H9 (cell line): ENCODE measurements at regions not wholly inside any gene's neighbourhood (a gene's known extent, or its start where the extent isn't known, plus 50 kb on each side); places are given as distances from the start of the nearest gene placed in this dataset.

Source experiments
- DNase-seq: peaks from one replicate; pipeline ENCODE4 v3.0.0-alpha.2; 2017
- H2AFZ ChIP-seq: one replicate; pipeline ENCODE4 v1.6.1; 2013; ENCODE audit warnings: mild to moderate bottlenecking, low read length, control low read depth, moderate library complexity
- H2AK5ac ChIP-seq: 2 replicates; pipeline ENCODE4 v1.6.1; 2013; ENCODE audit warnings: low read length, control low read depth, mixed read lengths; ENCODE audit not compliant: insufficient read length
- H2BK120ac ChIP-seq: one replicate; pipeline ENCODE4 v1.6.1; 2013; ENCODE audit warnings: low read depth, mild to moderate bottlenecking, low read length, control low read depth, inconsistent platforms; ENCODE audit not compliant: poor library complexity, severe bottlenecking
- H2BK12ac ChIP-seq: 2 replicates; pipeline ENCODE4 v1.6.1; 2013; ENCODE audit warnings: low read length, control low read depth, mixed read lengths, low read depth; ENCODE audit not compliant: insufficient read length
- H2BK15ac ChIP-seq: 2 replicates; pipeline ENCODE4 v1.6.1; 2013; ENCODE audit warnings: low read depth, low read length, control low read depth
- H2BK20ac ChIP-seq: one replicate; pipeline ENCODE4 v1.6.1; 2013; ENCODE audit warnings: low read depth, mild to moderate bottlenecking, low read length, control low read depth, inconsistent platforms; ENCODE audit not compliant: poor library complexity, severe bottlenecking
- H2BK5ac ChIP-seq: 2 replicates; pipeline ENCODE4 v1.6.1; 2013; ENCODE audit warnings: low read length, control low read depth, mixed read lengths; ENCODE audit not compliant: insufficient read length
- H3K14ac ChIP-seq: 2 replicates; pipeline ENCODE4 v1.6.1; 2013; ENCODE audit warnings: low read length, control low read depth; ENCODE audit not compliant: insufficient read depth
- H3K18ac ChIP-seq: 2 replicates; pipeline ENCODE4 v1.6.1; 2013; ENCODE audit warnings: low read depth, mild to moderate bottlenecking, mixed read lengths, low read length, control low read depth; ENCODE audit not compliant: insufficient read length
- H3K23ac ChIP-seq: 2 replicates; pipeline ENCODE4 v1.6.1; 2013; ENCODE audit warnings: low read length, control low read depth, mixed read lengths, low read depth; ENCODE audit not compliant: insufficient read length
- H3K23me2 ChIP-seq: 2 replicates; pipeline ENCODE4 v1.6.1; 2013; ENCODE audit warnings: low read depth, mild to moderate bottlenecking, mixed read lengths, low read length, control low read depth; ENCODE audit not compliant: insufficient read length, poor library complexity, severe bottlenecking
- H3K27ac ChIP-seq: 2 replicates; pipeline ENCODE4 v1.5.1; 2013; ENCODE audit warnings: low read length, control low read depth, mixed read lengths, low read depth; ENCODE audit not compliant: insufficient read length
- H3K27me3 ChIP-seq: 2 replicates; pipeline ENCODE4 v1.6.1; 2013; ENCODE audit warnings: low read length, control low read depth, inconsistent platforms; ENCODE audit not compliant: insufficient read depth
- H3K4ac ChIP-seq: 2 replicates; pipeline ENCODE4 v1.6.1; 2013; ENCODE audit warnings: low read depth, mild to moderate bottlenecking, control low read depth, inconsistent platforms, low read length, moderate library complexity
- H3K4me1 ChIP-seq: 2 replicates; pipeline ENCODE4 v1.6.1; 2013; ENCODE audit warnings: low read length, control low read depth, inconsistent platforms; ENCODE audit not compliant: insufficient read depth
- H3K4me2 ChIP-seq: 2 replicates; pipeline ENCODE4 v1.6.1; 2013; ENCODE audit warnings: low read length, control low read depth, mixed read lengths; ENCODE audit not compliant: insufficient read length, insufficient read depth
- H3K56ac ChIP-seq: 2 replicates; pipeline ENCODE4 v1.6.1; 2013; ENCODE audit warnings: low read depth, mild to moderate bottlenecking, mixed read lengths, low read length, control low read depth; ENCODE audit not compliant: insufficient read length
- H3K79me1 ChIP-seq: 2 replicates; pipeline ENCODE4 v1.6.1; 2013; ENCODE audit warnings: low read depth, mild to moderate bottlenecking, moderate library complexity, low read length, control low read depth, inconsistent platforms; ENCODE audit not compliant: insufficient read depth, poor library complexity, severe bottlenecking
- H3K79me2 ChIP-seq: 2 replicates; pipeline ENCODE4 v1.6.1; 2013; ENCODE audit warnings: low read length, control low read depth, inconsistent platforms; ENCODE audit not compliant: insufficient read depth
- H3K9ac ChIP-seq: 2 replicates; pipeline ENCODE4 v1.6.1; 2013; ENCODE audit warnings: low read length, control low read depth, mixed read lengths; ENCODE audit not compliant: insufficient read length; ENCODE audit errors: extremely low read depth
- H3K9me3 ChIP-seq: one replicate; pipeline ENCODE4 v1.6.1; 2013; ENCODE audit warnings: low read depth, low read length, inconsistent platforms; ENCODE audit not compliant: control insufficient read depth
- H3T11ph ChIP-seq: one replicate; pipeline ENCODE4 v1.6.1; 2013; ENCODE audit warnings: mild to moderate bottlenecking, low read length, control low read depth, inconsistent platforms
- H4K20me1 ChIP-seq: one replicate; pipeline ENCODE4 v1.6.1; 2013; ENCODE audit not compliant: control insufficient read depth, insufficient read length, insufficient read depth
- H4K5ac ChIP-seq: 2 replicates; pipeline ENCODE4 v1.6.1; 2013; ENCODE audit warnings: low read depth, mild to moderate bottlenecking, mixed read lengths, low read length, control low read depth; ENCODE audit not compliant: insufficient read length
- H4K8ac ChIP-seq: replicated peaks from 2 replicates; pipeline ENCODE4 v1.6.1; 2013; ENCODE audit warnings: low read length, control low read depth, mixed read lengths, low read depth; ENCODE audit not compliant: insufficient read length
- H4K91ac ChIP-seq: 2 replicates; pipeline ENCODE4 v1.6.1; 2013; ENCODE audit warnings: low read depth, mild to moderate bottlenecking, moderate library complexity, mixed read lengths, low read length, control low read depth; ENCODE audit not compliant: insufficient read length
- H3K27ac Mint-ChIP-seq, 3 experiments: 2 replicates in 2 of 3; 3 replicates in 1 of 3; pipeline ENCODE4 v1.8.0; 2020 to 2021; ENCODE audit warnings: mixed read lengths in 3 of 3, mild to moderate bottlenecking in 1 of 3, moderate library complexity in 1 of 3
- H3K27me3 Mint-ChIP-seq: 2 replicates; pipeline ENCODE4 v1.8.0; 2021; ENCODE audit warnings: low read depth, mild to moderate bottlenecking, moderate library complexity, mixed read lengths
- H3K36me3 Mint-ChIP-seq, 3 experiments: 2 replicates in 2 of 3; 3 replicates in 1 of 3; pipeline ENCODE4 v1.8.0; 2020 to 2021; ENCODE audit warnings: low read depth in 3 of 3, mixed read lengths in 3 of 3; ENCODE audit not compliant: insufficient read depth in 1 of 3
- H3K4me1 Mint-ChIP-seq, 2 experiments: 2 replicates each; pipeline ENCODE4 v1.8.0; 2020; ENCODE audit warnings: mixed read lengths in 2 of 2
- H3K4me3 Mint-ChIP-seq, 2 experiments: 2 replicates in 1 of 2; 3 replicates in 1 of 2; pipeline ENCODE4 v1.8.0; 2020 to 2021; ENCODE audit warnings: mild to moderate bottlenecking in 2 of 2, mixed read lengths in 2 of 2, moderate library complexity in 1 of 2
- H3K9me3 Mint-ChIP-seq, 2 experiments: 2 replicates in 1 of 2; 3 replicates in 1 of 2; pipeline ENCODE4 v1.8.0; 2020; ENCODE audit warnings: mild to moderate bottlenecking in 2 of 2, mixed read lengths in 2 of 2, moderate library complexity in 1 of 2
- CTCF ChIP-seq: fragments of 200-600 bp; sonication (generic); conservative IDR thresholded peaks from 3 replicates; pipeline ENCODE4 v1.8.0; 2021; ENCODE audit warnings: antibody characterized with exemption, mild to moderate bottlenecking
- WGBS: extraction: QIAGEN DNeasy Blood & Tissue Kit; methylation state at CpG from one replicate; pipeline ENCODE4 v1.1.7; 2013; ENCODE audit warnings: missing lambda C conversion rate, low lambda C conversion rate, mixed read lengths; ENCODE audit not compliant: insufficient read length; ENCODE audit errors: extremely low coverage; 5-methylcytosine and 5-hydroxymethylcytosine counted together

DNA sequence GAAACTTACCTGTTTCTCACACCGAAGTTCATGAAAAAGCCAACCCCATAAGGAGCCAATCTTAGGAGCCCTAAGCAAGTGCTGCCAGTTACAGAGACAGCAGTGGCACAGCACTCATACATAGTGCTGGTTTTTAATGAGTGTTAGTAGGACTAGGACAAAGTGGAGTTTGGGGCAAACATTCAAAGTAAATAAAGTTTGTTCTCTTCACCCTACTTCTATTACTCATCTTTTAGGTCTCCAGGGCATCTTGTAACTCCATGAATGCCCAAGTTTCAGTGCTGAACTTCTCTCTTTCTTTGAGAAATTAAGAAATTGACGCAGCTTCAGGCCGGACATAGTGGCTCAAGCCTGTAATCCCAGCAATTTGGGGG is 584.7 kb downstream of the EBF1 start:
- no peak overlapping the region for H3T11ph ChIP-seq
- H2AFZ ChIP-seq = no peak overlapping the region
- Mint-ChIP-seq H3K36me3 (no peaks in the 10 kb centered on the region), H3K4me1 (peaks cover 0 to 6% of the 10 kb centered on the region in 2 experiments; a peak in 2 of 4 replicates), H3K9me3 (no peaks in the 10 kb centered on the region), H3K27me3 (no peaks in the 10 kb centered on the region), H3K4me3 (no peak overlapping the region), H3K27ac (no peak overlapping the region)
- no peak overlapping the region for H3K18ac ChIP-seq
- WGBS = no CpG with 5 or more reads among the region's 3 CpGs
- no peak overlapping the region for H4K8ac ChIP-seq
- H3K23me2 ChIP-seq = no peaks in the 10 kb centered on the region
- no peak overlapping the region for H4K91ac ChIP-seq
- H2BK20ac ChIP-seq = no peak overlapping the region
- no peak overlapping the region for H3K4me2 ChIP-seq
- H3K9me3 ChIP-seq = no peaks in the 10 kb centered on the region
- no peak overlapping the region for H3K27ac ChIP-seq
- H3K23ac ChIP-seq = no peak overlapping the region
- H3K4ac ChIP-seq = no peak overlapping the region
- no peaks in the 10 kb centered on the region for H3K27me3 ChIP-seq
- no peak overlapping the region for H3K56ac ChIP-seq
- H3K14ac ChIP-seq = no peak overlapping the region
- no peaks in the 10 kb centered on the region for H3K79me1 ChIP-seq
- no peak overlapping the region for H2AK5ac ChIP-seq
- no peak overlapping the region for H3K9ac ChIP-seq
- no peak overlapping the region for H2BK15ac ChIP-seq
- no peak for TF ChIP-seq CTCF
- no peaks in the 10 kb centered on the region for H3K4me1 ChIP-seq
- no peak overlapping the region for H4K5ac ChIP-seq
- H2BK120ac ChIP-seq = no peak overlapping the region
- no peak for DNase-seq
- H2BK5ac ChIP-seq = no peak overlapping the region
- H2BK12ac ChIP-seq = no peak overlapping the region
- H3K79me2 ChIP-seq = no peaks in the 10 kb centered on the region
- no peaks in the 10 kb centered on the region for H4K20me1 ChIP-seq
